ENCODE measurements at regions not wholly inside any gene's neighbourhood (a gene's known extent, or its start where the extent isn't known, plus 50 kb on each side); places are given as distances from the start of the nearest gene placed in this dataset.

DNA sequence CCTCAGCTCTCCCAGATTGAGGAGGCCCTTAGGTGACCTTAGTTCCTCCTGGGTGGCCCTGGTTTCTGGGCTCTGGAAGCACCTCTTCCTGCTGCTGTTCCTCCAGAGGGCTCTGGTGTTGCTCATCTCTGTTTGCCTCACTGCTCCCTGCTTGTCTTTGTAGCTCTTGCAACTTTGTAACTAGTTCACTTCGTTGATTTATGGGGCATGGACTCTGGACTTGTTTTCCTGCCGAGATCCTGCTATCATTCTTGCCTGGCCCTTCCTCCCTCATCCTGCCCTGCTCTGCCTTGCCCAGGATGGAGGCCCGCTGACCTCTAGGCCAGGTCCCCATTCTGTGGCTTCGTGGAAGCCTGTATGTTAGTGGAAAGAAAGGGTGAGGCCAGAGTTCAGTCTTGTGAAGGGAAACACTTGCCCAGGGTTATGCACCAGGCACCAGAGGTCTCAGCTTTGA is 169.3 kb downstream of the MACROH2A1 start:
- H3K27ac ChIP-seq: no peak overlapping the region
- no peaks in the 10 kb centered on the region for H3K36me3 ChIP-seq
- WGBS, 2 donors (ENCODE audit: low coverage in 1 of 2): 60% methylated on average over 1 of the region's 4 CpGs; no CpG with 5 or more reads in 1 of the 2 donors

DNA sequence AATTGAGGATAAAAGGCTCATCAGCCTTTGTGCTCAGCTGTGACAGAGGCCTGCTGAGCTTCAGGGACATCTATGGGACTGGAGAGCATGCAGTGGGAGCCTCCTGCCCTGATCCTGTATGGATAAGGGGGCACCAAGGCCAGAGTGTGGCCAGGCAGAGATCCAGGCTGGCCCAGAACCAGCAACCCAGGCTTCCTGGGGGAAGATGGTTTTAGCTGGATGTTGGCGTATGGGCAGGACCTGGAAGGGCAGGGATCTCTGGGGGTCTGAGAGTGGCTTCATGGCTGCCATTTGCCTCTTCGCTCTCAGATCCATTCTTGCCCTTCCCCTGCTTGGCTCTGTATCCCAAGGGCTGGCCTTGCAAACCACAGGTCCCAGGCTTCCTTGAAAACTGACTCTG is 169.9 kb downstream of the MACROH2A1 start:
- WGBS, 2 donors (ENCODE audit: low coverage in 1 of 2): no CpG with 5 or more reads among the region's 2 CpGs
- Histone ChIP-seq H3K27me3 (no peaks in the 10 kb centered on the region), H3K36me3 (no peaks in the 10 kb centered on the region), H3K9me3 (no peaks in the 10 kb centered on the region), H3K4me3 (no peak overlapping the region), H3K27ac (no peak overlapping the region), H3K4me1 (peaks cover 0 to 46% (median 7%) of the 10 kb centered on the region in 3 donors)
- no peak for TF ChIP-seq POLR2A (IDR thresholded peaks at IDR 0.05)
- no peak for TF ChIP-seq EP300 (IDR thresholded peaks at IDR 0.05)
- TF ChIP-seq POLR2AphosphoS5 (IDR thresholded peaks at IDR 0.05): no peak
- TF ChIP-seq, protein P1, sequence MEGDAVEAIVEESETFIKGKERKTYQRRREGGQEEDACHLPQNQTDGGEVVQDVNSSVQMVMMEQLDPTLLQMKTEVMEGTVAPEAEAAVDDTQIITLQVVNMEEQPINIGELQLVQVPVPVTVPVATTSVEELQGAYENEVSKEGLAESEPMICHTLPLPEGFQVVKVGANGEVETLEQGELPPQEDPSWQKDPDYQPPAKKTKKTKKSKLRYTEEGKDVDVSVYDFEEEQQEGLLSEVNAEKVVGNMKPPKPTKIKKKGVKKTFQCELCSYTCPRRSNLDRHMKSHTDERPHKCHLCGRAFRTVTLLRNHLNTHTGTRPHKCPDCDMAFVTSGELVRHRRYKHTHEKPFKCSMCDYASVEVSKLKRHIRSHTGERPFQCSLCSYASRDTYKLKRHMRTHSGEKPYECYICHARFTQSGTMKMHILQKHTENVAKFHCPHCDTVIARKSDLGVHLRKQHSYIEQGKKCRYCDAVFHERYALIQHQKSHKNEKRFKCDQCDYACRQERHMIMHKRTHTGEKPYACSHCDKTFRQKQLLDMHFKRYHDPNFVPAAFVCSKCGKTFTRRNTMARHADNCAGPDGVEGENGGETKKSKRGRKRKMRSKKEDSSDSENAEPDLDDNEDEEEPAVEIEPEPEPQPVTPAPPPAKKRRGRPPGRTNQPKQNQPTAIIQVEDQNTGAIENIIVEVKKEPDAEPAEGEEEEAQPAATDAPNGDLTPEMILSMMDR (IDR thresholded peaks at IDR 0.05): no peak
- no peak for ATAC-seq

More for the DNA sequence above, 169.3 kb downstream of the MACROH2A1 start:
- Histone ChIP-seq H3K4me1 (peaks cover 0 to 46% (median 7%) of the 10 kb centered on the region in 3 donors), H3K4me3 (no peak overlapping the region), H3K27me3 (no peaks in the 10 kb centered on the region), H3K9me3 (no peaks in the 10 kb centered on the region)
- TF ChIP-seq, protein P1 (IDR thresholded peaks at IDR 0.05): no peak
- TF ChIP-seq POLR2A (IDR thresholded peaks at IDR 0.05) (no peak), EP300 (IDR thresholded peaks at IDR 0.05) (no peak), POLR2AphosphoS5 (IDR thresholded peaks at IDR 0.05) (no peak)
- ATAC-seq: no peak

DNA sequence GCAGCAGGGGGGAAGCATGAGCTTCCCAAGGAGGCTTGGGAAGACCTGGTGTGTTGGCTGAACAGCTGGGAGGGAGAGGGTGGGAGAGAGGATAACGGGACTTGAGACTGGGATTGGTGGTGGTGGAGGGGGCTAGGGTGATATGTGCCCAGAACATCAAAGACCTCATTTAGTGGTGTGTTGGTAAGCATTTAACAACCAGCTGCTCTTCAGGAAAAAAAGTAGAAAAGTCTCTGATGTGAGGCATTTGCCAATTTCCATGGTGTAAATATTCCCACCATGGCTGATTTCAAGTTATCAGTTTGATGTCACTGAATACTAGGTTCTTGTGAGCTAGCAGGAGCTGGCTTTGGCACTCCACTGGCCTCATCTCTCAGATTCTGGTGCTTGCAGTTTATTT is 170.8 kb downstream of the MACROH2A1 start:
- Histone ChIP-seq H3K27ac (no peak overlapping the region), H3K9me3 (no peaks in the 10 kb centered on the region), H3K4me3 (no peak overlapping the region), H3K27me3 (no peaks in the 10 kb centered on the region), H3K4me1 (peaks cover 0 to 42% (median 7%) of the 10 kb centered on the region in 3 donors), H3K36me3 (no peaks in the 10 kb centered on the region)
- 100% methylated on average over 1 of the region's 1 CpG for WGBS, 2 donors (ENCODE audit: low coverage in 1 of 2)
- no peak for ATAC-seq
- TF ChIP-seq, protein P1 (IDR thresholded peaks at IDR 0.05): no peak
- TF ChIP-seq POLR2AphosphoS5 (IDR thresholded peaks at IDR 0.05) (no peak), POLR2A (IDR thresholded peaks at IDR 0.05) (no peak), EP300 (IDR thresholded peaks at IDR 0.05) (no peak)

DNA sequence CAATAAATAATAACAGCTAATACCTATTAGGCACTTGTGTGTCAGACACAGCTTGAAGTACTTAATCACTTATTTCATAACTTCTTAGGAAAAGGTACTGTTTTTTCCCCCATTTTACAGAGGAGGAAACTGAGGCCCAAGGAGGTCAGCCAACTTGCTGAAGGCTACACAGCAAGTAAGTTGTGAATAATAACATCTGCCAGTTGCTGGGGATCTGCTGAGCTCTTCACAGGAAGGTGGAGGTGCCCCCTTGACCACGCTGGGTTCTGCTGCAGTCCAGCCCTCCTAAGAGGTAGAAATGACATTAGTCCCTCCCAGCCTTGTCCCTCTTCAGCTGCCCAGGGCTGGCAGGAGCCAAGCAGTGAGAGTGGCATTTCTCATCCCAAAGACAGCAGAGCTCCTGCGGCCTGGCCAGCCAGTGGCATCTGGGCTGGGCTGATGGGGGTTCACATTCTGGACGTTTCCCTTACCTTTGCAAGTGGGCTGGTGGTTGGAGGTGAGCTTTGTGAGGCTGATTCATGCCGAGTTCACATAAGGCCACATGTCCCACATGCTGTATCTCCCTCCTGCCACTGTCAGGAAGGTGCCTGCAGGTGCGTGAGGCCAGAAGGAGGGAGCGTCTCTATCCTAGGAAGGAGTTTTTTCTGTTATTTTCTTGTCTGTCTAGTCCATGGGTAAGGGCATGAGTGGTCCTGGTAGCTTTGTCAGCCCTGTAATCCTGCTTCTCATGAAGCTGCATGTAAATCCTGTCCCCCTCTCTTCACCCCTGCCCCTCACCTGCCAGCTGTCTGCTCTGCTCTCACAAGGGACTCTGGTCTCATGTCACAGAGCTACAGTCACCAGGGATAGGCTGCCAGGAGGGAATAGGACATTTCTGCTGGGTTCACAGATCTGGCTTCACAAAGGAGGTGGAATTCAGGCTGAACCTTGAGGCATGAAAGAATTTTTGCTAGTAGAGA is 171.7 kb downstream of the MACROH2A1 start:
- H3K4me3 ChIP-seq: no peak overlapping the region
- no peak for ATAC-seq
- H3K36me3 ChIP-seq: no peaks in the 10 kb centered on the region
- H3K27ac ChIP-seq: no peak overlapping the region
- peaks cover 0 to 36% (median 7%) of the 10 kb centered on the region in 3 donors for H3K4me1 ChIP-seq
- H3K27me3 ChIP-seq: no peaks in the 10 kb centered on the region
- TF ChIP-seq POLR2A (IDR thresholded peaks at IDR 0.05) (no peak), POLR2AphosphoS5 (IDR thresholded peaks at IDR 0.05) (no peak), EP300 (IDR thresholded peaks at IDR 0.05) (no peak)
- TF ChIP-seq, protein P1 (IDR thresholded peaks at IDR 0.05): no peak
- 71% methylated on average over 3 of the region's 6 CpGs; no CpG with 5 or more reads in 1 of the 2 donors for WGBS, 2 donors (ENCODE audit: low coverage in 1 of 2)
- no peaks in the 10 kb centered on the region for H3K9me3 ChIP-seq

Measured in gastroesophageal sphincter (tissue), 4 donors.